Mesodermal cell (in vitro differentiated cells): ENCODE measurements at regions not wholly inside any gene's neighbourhood (a gene's known extent, or its start where the extent isn't known, plus 50 kb on each side); places are given as distances from the start of the nearest gene placed in this dataset.
"Not testable (repeated sequence)": the region's sequence is repeated elsewhere in the genome, so short reads cannot be mapped to it uniquely, and the experiment has no call there.

Experiments
- H3K27ac ChIP-seq: 2 replicates; pipeline ENCODE4 v1.7.0; 2013; ENCODE audit warnings: mild to moderate bottlenecking, low read depth, low read length, moderate library complexity; ENCODE audit not compliant: severe bottlenecking
- H3K36me3 ChIP-seq: 2 replicates; pipeline ENCODE4 v1.7.1; 2013; ENCODE audit warnings: mild to moderate bottlenecking, low read length, moderate library complexity; ENCODE audit not compliant: control insufficient read depth, insufficient read depth
- H3K4me1 ChIP-seq: one replicate; pipeline ENCODE4 v1.7.1; 2013; ENCODE audit warnings: mild to moderate bottlenecking, low read length; ENCODE audit not compliant: insufficient read depth, control insufficient read depth, poor library complexity, severe bottlenecking
- H3K4me3 ChIP-seq: 2 replicates; pipeline ENCODE4 v1.7.0; 2013; ENCODE audit warnings: low read length, control low read depth, mild to moderate bottlenecking; ENCODE audit not compliant: insufficient read depth, poor library complexity, severe bottlenecking; ENCODE audit errors: extremely low read depth
- H3K9me3 ChIP-seq: 2 replicates; pipeline ENCODE4 v1.7.1; 2013; ENCODE audit warnings: mild to moderate bottlenecking, low read length, moderate library complexity; ENCODE audit not compliant: control insufficient read depth
- WGBS, 2 experiments: methylation state at CpG; one replicate each; pipeline ENCODE4 v1.1.5; 2013; ENCODE audit warnings: missing lambda C conversion rate in 2 of 2; ENCODE audit not compliant: insufficient coverage in 2 of 2; 5-methylcytosine and 5-hydroxymethylcytosine counted together

- 79% methylated on average over 3 of the region's 6 CpGs; no CpG with 5 or more reads in 1 of the 2 experiments for whole genome bisulfite sequencing, 2 experiments
- H3K4me3 ChIP-seq, H3K9me3 ChIP-seq, H3K27ac ChIP-seq, H3K4me1 ChIP-seq, H3K36me3 ChIP-seq: not testable (repeated sequence)
These were observed 1620.5 kb downstream of the SPATA31A7 start for GRCh38 chr9:62810318-62810717.

DNA sequence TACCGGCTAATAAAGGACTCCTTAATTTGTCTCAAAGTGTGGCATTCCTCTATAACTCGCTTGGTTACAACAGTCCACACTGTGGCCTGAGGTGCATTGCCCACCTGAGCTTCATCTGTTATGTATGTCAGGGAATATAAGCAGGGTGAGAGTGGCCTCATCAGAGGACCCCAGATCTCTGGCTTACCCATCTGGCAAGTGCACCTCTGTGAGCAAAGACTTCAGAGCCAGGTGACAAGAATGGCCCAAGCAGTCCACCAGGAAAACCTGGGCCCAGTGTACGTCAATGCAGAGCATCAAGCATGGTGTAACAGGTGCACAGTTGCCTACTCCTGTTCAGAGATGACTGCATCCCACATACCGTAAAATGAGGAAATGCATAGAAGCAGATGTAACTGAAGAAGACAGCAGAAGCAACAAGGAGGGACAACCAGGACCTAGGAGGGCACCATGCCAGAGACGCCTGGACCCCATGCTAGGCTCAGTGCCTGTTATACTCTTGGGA lies 1621.0 kb downstream of the SPATA31A7 start:
- H3K36me3 ChIP-seq, H3K27ac ChIP-seq, H3K9me3 ChIP-seq, H3K4me3 ChIP-seq, H3K4me1 ChIP-seq: not testable (repeated sequence)
- 78 to 83% methylated on average over 3 of the region's 5 CpGs for WGBS, 2 experiments

DNA sequence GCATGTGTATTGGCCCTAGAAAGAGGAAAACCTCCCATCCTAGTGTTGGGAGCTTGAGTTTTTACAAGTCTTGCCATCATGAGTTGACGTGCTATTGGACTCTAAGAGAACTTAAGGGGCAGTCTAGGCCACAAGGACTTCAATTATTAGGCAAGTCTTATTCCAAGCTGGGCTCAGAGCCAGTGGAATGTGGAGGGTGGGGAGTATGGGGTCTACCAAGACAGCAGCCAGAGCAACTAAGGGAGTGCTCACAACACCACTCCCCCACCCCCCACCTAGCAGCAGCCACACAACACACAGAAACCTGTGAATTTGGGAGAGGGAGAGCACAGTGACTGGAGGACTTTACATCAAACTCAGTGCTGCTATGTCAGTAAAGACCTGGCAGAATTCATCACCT lies 1625.6 kb downstream of the SPATA31A7 start:
- H3K4me3 ChIP-seq, H3K36me3 ChIP-seq, H3K9me3 ChIP-seq, H3K27ac ChIP-seq, H3K4me1 ChIP-seq: not testable (repeated sequence)
- no CpG with 5 or more reads among the region's 1 CpG for WGBS, 2 experiments

DNA sequence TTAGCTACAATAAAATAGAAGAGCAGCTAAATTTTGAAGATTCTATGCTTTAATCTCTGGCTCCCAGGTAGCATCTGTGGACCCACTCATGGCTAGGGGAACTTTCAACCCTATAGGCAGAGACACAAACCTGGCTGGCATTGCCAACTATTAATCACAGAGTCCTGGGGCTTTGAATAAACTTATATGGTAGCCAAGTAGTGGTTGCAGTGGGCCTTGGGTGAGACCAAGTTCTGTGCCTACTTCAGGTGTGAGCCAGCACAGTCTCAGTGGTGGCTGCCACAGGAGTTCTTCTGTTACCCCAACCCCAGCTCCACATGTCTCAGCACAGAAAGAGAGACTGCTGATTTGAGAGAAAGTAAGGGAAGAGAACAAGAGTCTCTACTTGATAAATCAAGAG lies 1626.5 kb downstream of the SPATA31A7 start:
- H3K36me3 ChIP-seq, H3K4me1 ChIP-seq, H3K4me3 ChIP-seq, H3K27ac ChIP-seq, H3K9me3 ChIP-seq: not testable (repeated sequence)

- not testable (repeated sequence) for H3K36me3 ChIP-seq, H3K4me3 ChIP-seq, H3K27ac ChIP-seq, H3K9me3 ChIP-seq, H3K4me1 ChIP-seq
- no CpG with 5 or more reads among the region's 3 CpGs for WGBS, 2 experiments
These were observed 1627.4 kb downstream of the SPATA31A7 start for GRCh38 chr9:62817214-62817613.

- H3K4me3 ChIP-seq: not testable (repeated sequence)
These were observed 1632.3 kb downstream of the SPATA31A7 start for GRCh38 chr9:62822185-62822584.

GRCh38 chr9:62827957-62828907 lies 1638.4 kb downstream of the SPATA31A7 start:
- not testable (repeated sequence) for H3K27ac ChIP-seq, H3K4me1 ChIP-seq, H3K9me3 ChIP-seq, H3K4me3 ChIP-seq, H3K36me3 ChIP-seq
- WGBS, 2 experiments: 33% methylated on average over 1 of the region's 2 CpGs; no CpG with 5 or more reads in 1 of the 2 experiments

More at GRCh38 chr9:62822185-62822584, 1632.3 kb downstream of the SPATA31A7 start:
- not testable (repeated sequence) for H3K9me3 ChIP-seq, H3K36me3 ChIP-seq, H3K4me1 ChIP-seq, H3K27ac ChIP-seq
- WGBS, 2 experiments: 83% methylated on average over 1 of the region's 3 CpGs; no CpG with 5 or more reads in 1 of the 2 experiments

DNA sequence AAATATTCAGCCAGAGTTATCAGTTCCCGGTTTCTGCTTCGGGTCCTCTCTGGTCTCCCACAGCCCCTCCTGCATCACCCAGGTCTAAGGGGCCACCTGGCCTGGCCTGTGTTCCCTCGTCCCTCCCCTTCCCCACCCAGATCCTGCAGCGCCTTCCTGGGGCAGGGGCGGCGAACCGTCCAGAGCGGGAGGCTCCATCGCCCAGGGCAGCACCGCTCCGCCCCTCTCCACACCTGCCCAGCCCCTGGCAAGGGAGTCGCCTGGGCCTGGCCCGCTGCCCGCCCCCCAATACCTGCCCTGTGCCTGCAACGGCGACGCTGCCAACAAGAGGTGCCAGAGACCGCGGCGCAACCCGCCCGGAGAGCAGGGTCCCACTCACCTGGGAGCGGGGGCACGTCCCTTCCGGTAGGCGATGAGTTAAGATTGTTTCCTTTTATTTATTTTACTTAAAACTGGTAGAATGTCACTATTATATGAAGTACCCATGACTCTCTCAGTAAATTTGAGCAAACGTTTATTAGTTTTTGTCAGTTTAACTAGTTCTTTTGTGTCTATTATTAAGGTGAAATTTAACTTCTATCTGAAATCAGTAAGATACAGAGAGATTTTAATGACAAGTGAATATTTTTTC lies 1641.1 kb downstream of the SPATA31A7 start:
- not testable (repeated sequence) for H3K4me1 ChIP-seq, H3K27ac ChIP-seq, H3K4me3 ChIP-seq, H3K9me3 ChIP-seq, H3K36me3 ChIP-seq
- WGBS, 2 experiments: 22 to 24% methylated on average over 7 to 8 of the region's 27 CpGs

- 10 to 17% methylated on average over 6 to 12 of the region's 33 CpGs for WGBS, 2 experiments
- not testable (repeated sequence) for H3K4me1 ChIP-seq, H3K36me3 ChIP-seq, H3K9me3 ChIP-seq, H3K27ac ChIP-seq, H3K4me3 ChIP-seq
These were observed 1643.7 kb downstream of the SPATA31A7 start for GRCh38 chr9:62833323-62834200.

DNA sequence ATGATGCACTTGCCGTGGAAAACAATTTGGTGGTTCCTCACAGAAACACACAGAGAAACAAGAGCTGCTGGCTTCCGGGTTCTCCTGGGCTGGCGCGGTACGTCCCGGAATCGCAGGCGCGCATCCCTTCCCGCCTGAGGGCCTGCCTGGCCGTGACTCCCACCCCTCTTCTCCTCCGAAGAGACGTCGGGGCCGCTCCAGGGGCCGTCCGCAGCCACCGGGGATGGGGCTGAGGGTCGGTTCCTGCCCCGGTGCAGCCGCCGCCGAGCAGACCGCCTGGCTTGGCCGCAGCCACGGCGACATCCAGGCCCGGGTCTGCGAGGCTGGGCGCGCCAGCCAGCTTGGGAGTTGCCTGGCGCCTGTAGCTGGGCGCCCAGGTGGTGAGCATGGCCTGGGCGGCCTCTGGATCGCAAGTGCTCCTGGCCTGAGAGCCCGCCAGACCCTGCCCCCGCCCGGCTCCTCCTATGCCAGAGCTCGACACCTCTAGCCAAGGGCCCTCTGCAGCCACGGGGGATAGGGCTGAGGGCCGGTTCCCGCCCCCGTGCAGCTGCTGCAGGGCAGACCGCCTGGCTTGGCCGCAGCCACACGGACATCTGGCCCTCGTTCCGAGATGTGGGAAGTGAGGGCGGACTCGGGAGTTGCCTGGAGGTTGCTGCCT lies 1647.5 kb downstream of the SPATA31A7 start:
- H3K36me3 ChIP-seq, H3K4me1 ChIP-seq, H3K27ac ChIP-seq, H3K9me3 ChIP-seq: not testable (repeated sequence)
- H3K4me3 ChIP-seq: peak overlapping the region; percentile 8
- WGBS, 2 experiments: 18 to 36% methylated on average over 12 to 21 of the region's 50 CpGs
